NCI-H526 (cell line): ENCODE measurements at regions not wholly inside any gene's neighbourhood (a gene's known extent, or its start where the extent isn't known, plus 50 kb on each side); places are given as distances from the start of the nearest gene placed in this dataset.

Source experiments
- DNase-seq, 2 experiments: peaks; one replicate each; lab custom pipeline; 2025; lab: John Stamatoyannopoulos, UW

GRCh38 chr3:67288466-67289106, 290.5 kb downstream of the KBTBD8 start:
- no peak for DNase-seq

DNA sequence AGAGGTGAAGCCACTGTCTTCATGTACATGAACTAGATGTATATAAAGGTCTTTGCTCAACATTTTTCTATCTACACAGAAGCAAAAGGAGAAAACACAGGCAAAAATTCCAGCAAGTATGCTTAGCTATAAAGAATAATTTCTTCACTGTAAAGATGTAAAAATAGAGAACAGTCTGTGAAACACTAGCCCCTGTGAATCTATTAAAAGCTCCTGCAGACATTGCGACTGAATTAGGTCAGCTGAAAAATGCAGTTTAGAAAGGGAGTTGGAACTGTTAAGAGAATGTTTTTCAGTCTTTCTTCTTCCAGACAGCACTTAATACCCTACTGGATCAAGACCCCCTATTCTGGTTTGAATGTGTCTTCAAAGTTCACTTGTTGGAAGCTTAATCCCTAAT, 291.5 kb downstream of the KBTBD8 start:
- no peak for DNase-seq

DNA sequence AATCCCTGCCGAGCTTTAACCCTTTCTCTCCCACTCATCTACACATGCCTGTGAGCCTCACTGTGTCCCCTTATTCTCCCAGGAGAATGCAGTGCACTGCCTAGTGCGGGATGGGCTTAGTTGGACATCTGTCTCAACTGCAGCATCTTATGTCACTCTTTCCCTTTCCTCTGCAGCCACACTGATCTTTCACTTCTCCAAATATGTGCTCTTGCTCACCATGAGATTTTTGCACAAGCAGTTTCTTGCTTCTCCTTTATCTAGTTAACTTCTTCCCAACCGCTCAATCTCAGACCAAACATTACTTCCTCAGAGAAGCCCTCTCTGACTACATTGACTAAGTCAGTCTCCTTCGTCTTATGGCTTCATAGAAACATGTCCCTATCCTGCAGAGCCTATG, 292.3 kb downstream of the KBTBD8 start:
- DNase-seq, result no peak

DNA sequence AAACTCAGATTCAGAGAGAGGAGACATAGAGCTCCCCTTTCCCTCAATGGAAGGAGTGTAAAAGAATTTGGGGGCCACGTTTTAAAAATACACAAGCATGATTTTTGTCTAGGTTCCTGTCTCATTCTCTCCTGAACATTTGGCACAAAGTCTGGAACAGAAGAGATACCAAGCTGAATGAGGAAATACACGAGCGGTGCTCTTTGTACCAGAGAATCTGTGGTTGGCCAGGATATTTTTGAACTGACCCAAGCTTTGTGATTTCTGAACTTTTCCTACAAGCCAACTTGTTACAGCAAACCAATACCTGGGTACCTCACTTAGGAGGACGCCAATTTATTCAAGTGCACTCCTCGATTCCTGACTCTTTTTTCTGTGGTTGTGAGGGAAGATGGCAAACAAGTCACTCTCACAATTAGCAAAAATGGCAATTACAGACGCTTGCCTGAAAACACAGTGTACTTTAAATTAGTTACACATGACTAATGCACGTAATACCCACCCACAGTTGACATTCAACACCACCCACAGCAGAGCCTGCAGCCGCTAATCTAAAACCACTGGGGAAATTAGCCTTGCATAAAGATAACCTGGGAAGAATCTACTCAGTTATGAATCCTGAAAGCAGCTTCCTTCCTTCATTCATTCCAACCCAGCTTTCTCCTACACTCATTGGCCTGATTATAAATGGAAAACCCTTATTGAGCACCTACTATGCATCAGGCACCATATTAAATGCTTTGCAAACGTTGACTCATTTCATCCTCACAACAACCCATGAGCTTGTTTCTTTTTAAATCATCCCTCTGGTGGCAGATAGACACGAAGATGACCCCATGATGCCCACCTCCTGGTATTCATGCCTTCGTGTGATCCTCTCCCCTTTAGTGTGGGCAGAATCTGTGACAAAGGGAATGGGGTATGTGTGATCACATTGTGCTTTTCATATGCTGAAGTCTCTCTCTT, 293.5 kb downstream of the KBTBD8 start:
- DNase-seq, result no peak

DNA sequence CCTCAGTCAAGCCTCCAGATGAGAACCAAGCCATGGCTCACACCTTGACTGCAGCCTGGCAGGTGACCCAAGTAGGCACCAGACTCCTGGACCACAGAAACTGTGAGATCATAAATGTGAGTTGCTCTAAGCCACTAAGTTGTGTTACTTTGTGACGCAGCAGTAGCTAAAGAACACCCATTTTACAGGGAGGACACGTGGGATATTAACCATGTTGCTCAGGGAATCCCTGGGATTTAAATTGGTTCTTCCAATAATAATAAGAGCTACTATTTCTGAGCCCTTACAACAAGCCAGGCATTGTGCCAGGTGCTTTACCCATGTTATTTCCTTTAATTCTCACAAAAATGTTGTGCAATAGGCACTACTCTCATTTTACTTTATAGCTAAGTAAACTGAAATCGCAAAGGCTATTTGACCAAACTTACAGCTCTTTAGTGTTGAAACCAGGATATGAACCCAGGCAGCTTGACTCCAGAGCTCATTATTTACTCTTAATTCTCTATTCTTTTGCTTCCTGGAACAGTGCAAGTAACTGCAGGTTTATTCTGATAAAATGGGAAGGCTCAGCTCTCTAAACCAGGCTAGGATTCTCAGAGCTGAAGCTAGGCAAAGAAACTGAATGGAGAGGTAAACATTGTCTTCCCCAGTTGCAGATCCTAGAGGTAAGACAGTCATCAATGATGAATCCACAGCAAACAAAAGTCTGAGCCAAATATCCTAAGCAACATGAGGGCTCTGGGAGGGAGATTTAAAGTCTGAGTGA, 294.4 kb downstream of the KBTBD8 start:
- no peak for DNase-seq

DNA sequence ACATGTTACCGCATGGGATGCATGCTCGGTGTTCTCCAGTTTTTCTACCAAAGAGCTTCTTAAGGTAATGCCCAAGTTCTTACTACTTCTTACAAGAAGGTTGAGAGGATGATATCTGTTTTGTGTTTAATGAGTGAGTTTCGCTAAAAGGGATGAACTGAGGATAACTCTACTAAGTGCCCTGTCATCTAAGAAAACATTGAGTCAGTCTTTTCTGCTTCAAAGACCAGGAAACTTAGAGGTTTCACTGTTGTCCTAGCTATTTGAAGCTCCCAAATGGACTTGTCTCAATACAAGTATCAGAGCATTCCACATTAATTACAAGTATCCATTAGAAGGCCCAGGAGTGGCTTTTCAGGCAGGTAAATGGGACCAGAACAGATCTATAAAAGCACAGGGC, 296.2 kb downstream of the KBTBD8 start:
- no peak for DNase-seq

DNA sequence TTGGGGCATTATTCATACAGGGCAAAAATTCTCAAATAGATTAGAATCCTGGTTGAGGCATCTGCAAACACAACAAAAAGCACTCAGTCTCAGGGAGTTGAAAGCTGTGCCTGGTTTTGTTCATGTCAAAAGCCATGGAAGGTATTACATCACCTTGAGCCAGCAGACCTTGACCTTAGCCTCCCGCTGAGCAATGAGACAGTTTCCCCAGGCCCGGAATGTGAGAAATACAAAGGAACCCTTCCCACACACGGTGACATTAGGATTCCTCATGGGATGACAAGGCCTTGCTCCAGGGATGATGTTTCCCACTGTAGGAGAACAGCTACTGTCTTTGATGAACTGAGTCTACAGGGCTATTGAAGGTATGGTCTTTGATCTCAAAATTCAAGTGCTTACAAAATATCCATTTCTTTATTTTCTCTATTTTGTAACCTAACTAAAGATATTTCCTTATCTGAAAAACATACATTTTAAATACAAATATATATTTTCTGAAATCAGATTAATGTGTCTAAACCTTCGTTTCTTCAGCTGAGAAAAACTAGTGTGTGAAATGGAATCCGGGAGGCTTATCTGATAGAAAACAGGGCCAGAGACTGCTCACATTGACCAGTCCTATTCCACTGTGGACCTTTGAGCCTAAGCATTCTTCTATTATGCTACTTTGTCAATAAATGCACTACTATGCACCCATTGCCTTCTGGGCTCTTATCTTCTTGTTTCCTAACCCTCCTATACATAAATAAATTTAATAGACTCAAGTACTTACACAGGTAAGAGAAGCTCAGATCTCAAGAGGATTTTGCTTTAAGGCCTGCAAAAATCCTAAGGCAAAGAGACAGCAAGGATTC, 298.2 kb downstream of the KBTBD8 start:
- DNase-seq, result no peak

DNA sequence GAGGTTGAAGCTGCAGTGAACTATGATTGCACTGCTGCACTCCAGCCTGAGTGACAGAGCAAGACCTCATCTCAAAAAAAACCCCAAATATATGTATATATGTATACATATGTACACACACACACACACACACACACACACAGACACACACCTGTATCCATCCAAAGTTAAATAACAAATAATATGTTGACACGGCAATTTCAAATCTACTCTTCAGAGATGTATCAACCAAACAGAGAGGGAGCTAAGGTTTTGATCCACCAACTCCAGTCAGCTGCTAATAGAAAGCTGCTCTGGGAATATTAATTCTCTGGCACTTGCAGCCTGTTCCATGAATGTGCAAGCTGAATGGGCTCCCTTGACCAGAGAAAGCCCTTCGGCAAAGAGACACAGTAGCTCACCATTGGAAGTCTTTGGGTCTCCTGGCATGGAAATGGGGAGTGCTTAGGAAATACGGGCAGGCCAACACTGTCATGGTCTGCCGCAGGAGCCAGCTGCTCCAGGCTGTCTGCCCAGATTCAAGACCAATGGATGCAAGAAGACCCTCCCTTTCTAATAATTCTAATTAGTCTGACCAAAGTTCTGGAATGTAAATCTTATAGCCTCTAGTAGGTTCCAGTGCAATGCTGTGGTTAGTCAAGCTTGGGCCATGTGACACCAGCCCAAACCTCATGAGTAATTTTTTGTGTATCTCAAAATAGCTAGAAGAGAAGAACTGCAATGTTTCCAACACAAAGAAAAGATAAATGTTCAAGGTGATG, 299.8 kb downstream of the KBTBD8 start:
- no peak for DNase-seq

- no peak for DNase-seq
Observed at GRCh38 chr3:67301556-67301955, 303.4 kb downstream of the KBTBD8 start.

DNA sequence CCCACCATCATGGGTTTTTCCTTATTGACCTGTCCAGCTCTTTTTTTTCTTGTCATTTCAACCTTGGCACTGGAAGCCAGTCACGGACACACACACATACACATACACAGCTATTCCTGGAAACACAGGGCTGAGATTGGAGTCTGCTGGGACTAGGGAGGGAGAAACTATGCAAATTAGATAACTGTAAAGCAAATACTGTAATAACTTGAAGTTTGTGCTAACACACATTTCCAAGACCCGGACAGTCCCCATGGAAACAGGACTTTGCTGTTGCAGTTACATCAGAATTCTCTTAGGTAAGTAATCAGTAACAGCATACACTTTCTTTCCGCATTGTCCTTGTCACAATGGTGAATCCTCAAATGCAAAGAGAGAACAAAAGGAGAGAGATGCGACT, 304.4 kb downstream of the KBTBD8 start:
- DNase-seq, result no peak

DNA sequence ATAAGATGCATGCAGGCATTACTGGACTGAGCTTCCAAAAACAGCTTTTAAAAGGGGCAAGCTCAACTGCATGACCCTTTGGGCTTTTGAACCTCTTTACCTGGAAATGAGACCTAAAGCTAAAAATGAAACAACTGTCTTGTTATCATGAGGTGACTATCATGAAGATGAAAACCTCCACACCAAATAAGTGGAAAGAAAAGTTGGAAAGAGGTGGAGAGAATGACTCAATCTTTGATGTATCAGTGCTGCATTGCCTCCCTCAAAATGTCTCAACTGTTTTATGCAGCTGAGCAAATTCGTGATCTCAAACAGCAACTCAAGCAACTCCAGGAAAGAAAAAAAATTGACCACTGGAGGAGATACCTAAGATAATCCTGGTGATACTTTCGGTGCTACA, 307.1 kb downstream of the KBTBD8 start:
- no peak for DNase-seq

DNA sequence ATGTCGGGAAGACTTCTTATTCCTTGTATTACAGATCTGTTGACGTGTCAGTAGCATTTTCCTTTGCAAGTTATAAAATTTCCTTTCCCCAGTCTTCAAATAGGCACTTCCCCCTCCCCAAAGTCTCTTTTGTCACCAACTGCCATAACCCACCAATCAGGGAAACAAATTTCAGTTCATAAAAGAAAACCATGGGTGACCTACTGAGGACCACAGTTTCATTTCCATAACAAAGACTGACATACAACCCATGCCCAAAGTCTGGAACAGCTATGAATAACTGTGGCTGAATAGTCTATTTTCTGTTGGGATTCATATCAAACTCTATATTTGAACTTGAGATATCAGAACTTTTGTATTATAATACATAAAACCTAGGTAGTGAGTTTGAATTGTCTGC, 307.8 kb downstream of the KBTBD8 start:
- no peak for DNase-seq

DNA sequence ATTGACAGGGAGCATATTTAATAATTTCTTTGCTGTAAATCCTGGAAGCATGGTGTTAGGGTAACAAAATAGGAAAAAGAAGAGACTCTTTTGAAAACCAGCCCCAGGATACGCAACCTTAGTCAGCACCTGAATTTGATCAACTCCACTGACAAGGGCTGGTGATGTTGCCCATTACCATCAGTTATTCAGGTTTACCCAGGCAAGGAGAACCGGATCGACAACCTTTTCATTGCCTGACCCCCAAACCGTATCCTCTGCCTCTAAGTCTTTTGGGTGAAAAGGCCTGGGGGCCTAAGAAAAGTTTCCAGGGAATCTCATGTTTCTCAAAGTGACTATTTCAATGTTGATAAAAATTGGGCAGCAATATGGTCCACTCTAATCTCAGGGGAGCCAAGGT, 313.3 kb downstream of the KBTBD8 start:
- peak in 1 of 2 experiments; percentile 12 for DNase-seq

- peak in 1 of 2 experiments; percentile 33 for DNase-seq
Observed at GRCh38 chr3:67312155-67312554, 314.0 kb downstream of the KBTBD8 start.

DNA sequence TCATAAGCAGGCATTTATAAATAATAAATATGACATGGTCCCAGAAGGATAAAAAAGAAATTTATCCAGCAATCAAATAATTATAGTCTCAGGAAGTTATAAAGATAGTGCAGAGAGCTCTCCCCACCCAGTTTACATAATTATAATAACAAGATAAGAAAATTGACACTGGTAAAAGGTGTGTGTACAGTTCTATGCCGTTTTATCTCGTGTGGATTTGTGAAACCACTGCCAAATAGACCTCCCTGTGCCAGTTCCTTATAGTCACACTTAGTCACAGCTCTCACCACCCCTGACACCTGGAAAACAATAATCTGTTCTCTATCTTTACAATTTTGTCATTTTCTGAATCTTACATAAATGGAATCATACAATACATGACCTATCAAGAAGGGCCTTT, 320.1 kb downstream of the KBTBD8 start:
- no peak for DNase-seq

DNA sequence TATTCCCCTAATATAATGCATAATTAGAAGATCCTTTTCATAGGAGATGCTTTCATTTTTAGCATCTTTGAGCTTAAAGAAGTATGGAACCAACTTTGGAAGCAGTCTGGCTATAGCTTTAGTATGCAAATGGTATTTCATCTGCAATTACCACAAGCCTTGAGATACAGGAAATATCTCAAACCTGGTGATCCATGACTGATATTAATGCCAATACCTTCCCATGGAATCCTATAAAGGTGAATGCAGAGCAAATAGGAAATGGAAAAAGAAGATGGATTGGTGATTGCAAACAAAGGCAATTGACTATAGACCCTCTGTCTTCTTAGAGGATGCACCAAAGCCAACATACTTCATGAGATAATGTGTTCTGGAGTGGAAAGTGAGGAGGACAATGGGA, 326.4 kb downstream of the KBTBD8 start:
- DNase-seq, result no peak
